ENCODE measurements at regions not wholly inside any gene's neighbourhood (a gene's known extent, or its start where the extent isn't known, plus 50 kb on each side); places are given as distances from the start of the nearest gene placed in this dataset.

- Histone ChIP-seq H3K79me2 (ENCODE audit: insufficient read depth, low read length) (no peaks in the 10 kb centered on the region), H3K4me1 (ENCODE audit: control insufficient read depth in 1 of 2, insufficient read depth in 2 of 2, low read length in 2 of 2) (no peaks in the 10 kb centered on the region), H3K36me3 (ENCODE audit: control insufficient read depth in 1 of 2, insufficient read depth in 2 of 2, low read length in 2 of 2) (no peaks in the 10 kb centered on the region), H2AFZ (ENCODE audit: low read depth, low read length, poor library complexity, severe bottlenecking) (no peak overlapping the region), H3K27ac (ENCODE audit: low read depth, low read length) (no peak overlapping the region), H3K4me2 (ENCODE audit: low read length) (no peak overlapping the region), H4K20me1 (ENCODE audit: insufficient read depth) (no peaks in the 10 kb centered on the region), H3K9me2 (ENCODE audit: insufficient read depth) (no peaks in the 10 kb centered on the region), H3K9me3 (ENCODE audit: control insufficient read depth in 1 of 2, insufficient read depth in 1 of 2, low read depth in 1 of 2, low read length in 2 of 2) (no peaks in the 10 kb centered on the region), H3K4me3 (replicated peaks in 1 of 2; ENCODE audit: low read depth in 1 of 2, low read length in 2 of 2) (no peak overlapping the region), H3K27me3 (ENCODE audit: insufficient read depth, low read length) (peaks cover 24% of the 10 kb centered on the region), H3K9ac (ENCODE audit: low read length) (no peak overlapping the region)
- ChIA-PET CTCF (no interaction called here), RAD21 (ENCODE audit: low non-redundant PET in 1 of 2, low total read pairs in 2 of 2, uncharacterized antibody in 2 of 2, unreplicated experiment in 2 of 2) (no interaction called here), POLR2A (no interaction called here)
- DNase-seq (ENCODE audit: low read depth, low spot score) (no peak), ATAC-seq (no peak)
- TF ChIP-seq RAD21 (IDR thresholded peaks at IDR 0.05; ENCODE audit: low read depth) (no peak), JUND (IDR thresholded peaks at IDR 0.05) (no peak), EZH2 (IDR thresholded peaks at IDR 0.05) (no peak), SIN3A (IDR thresholded peaks at IDR 0.05; ENCODE audit: low read depth) (no peak), CTCF (IDR thresholded peaks at IDR 0.05 in 2 of 3, conservative IDR thresholded peaks at IDR 0.05 in 1 of 3; ENCODE audit: borderline replicate concordance in 1 of 3, insufficient read depth in 1 of 3, low read depth in 2 of 3, low read length in 2 of 3) (no peak), SRF (IDR thresholded peaks at IDR 0.05; ENCODE audit: low read depth) (no peak), ZNF274 (IDR thresholded peaks at IDR 0.05; ENCODE audit: low read depth, low read length) (no peak), TCF7L2 (IDR thresholded peaks at IDR 0.05; ENCODE audit: borderline replicate concordance, extremely low read depth, insufficient read depth, insufficient read length) (no peak), CEBPB (IDR thresholded peaks at IDR 0.05; ENCODE audit: low read depth) (no peak), POLR2AphosphoS5 (IDR thresholded peaks at IDR 0.05; ENCODE audit: low read depth, low read length) (no peak), ZBTB33 (IDR thresholded peaks at IDR 0.05; ENCODE audit: extremely low read depth, insufficient replicate concordance, low read length) (no peak)
- intact Hi-C loops (cut with micrococcal nuclease): no loop called here
- no TSS peak for BruUV-seq (replicated peaks)
Measured at GRCh38 chr7:155138204-155138603, 68.1 kb downstream of the HTR5A start.
